Effector memory CD8-positive, alpha-beta T cell (primary cell): ENCODE measurements at regions not wholly inside any gene's neighbourhood (a gene's known extent, or its start where the extent isn't known, plus 50 kb on each side); places are given as distances from the start of the nearest gene placed in this dataset.

ENCODE experiments used
- ATAC-seq: fragments of 150-1000 bp; cut with Tn5 transposase; replicated peaks from 2 replicates; pipeline ENCODE4 v1.10.0; 2021; ENCODE audit warnings: mild to moderate bottlenecking, moderate library complexity
- DNase-seq, 3 experiments: peaks; one replicate each; pipeline ENCODE4 v3.0.0; 2021
- H3K27ac Mint-ChIP-seq, 2 donors: one replicate each; pipeline ENCODE4 v1.8.0; 2022; ENCODE audit warnings: mild to moderate bottlenecking in 2 of 2, mixed read lengths in 2 of 2, moderate library complexity in 2 of 2
- H3K27me3 Mint-ChIP-seq, 2 donors: one replicate each; pipeline ENCODE4 v1.8.0; 2022; ENCODE audit warnings: mixed read lengths in 2 of 2
- H3K36me3 Mint-ChIP-seq: one replicate; pipeline ENCODE4 v1.8.0; 2022; ENCODE audit warnings: mild to moderate bottlenecking, moderate library complexity, mixed read lengths; ENCODE audit not compliant: insufficient read depth
- H3K4me1 Mint-ChIP-seq, 2 donors: one replicate each; pipeline ENCODE4 v1.8.0; 2022; ENCODE audit warnings: low read depth in 2 of 2, mixed read lengths in 2 of 2
- H3K4me3 Mint-ChIP-seq, 2 donors: one replicate each; pipeline ENCODE4 v1.8.0; 2022; ENCODE audit warnings: mild to moderate bottlenecking in 2 of 2, mixed read lengths in 2 of 2, moderate library complexity in 2 of 2
- H3K9me3 Mint-ChIP-seq, 2 donors: one replicate each; pipeline ENCODE4 v1.8.0; 2022; ENCODE audit warnings: mixed read lengths in 2 of 2

DNA sequence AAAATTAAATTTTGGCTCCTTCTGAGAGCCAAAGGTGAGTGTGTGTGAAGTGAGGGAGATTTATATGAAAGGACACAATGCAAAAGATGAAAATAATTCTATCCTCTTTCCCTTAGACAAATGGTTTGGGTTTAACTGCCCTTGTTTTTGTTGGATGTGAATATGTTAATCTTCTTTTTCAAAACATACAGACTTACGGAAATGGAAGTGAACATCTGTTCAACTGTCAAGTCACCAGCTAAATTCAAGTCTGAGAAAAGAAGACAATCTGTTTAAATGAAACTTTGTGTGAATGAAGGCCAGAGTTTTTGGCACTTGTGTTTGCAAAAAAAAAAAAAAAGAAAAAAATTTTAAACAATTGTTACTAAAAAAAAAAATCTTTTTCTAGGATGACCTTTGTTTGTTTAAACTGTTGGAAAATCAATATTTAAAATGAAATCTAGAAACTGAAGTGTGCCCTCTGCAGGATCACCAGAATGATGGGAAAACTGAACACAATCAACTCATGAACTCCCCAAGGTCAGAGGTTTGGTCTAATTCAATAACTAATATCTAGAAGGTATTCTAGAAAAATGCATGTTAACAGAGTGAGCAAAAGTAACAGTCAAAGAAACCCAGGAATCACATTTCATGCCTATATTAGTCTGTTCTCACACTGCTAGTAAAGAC, 448.8 kb downstream of the FLRT2 start:
- H3K9me3 Mint-ChIP-seq, result peaks cover 0 to 4% of the 10 kb centered on the region in 2 donors
- no peaks in the 10 kb centered on the region for H3K36me3 Mint-ChIP-seq
- H3K4me1 Mint-ChIP-seq, result peaks cover 0 to 13% of the 10 kb centered on the region in 2 donors
- DNase-seq, result no peak
- no peaks in the 10 kb centered on the region for H3K27me3 Mint-ChIP-seq
- H3K27ac Mint-ChIP-seq, result peak overlapping the region in 1 of 2 donors; percentile 11
- ATAC-seq, result no peak
- no peak overlapping the region for H3K4me3 Mint-ChIP-seq

DNA sequence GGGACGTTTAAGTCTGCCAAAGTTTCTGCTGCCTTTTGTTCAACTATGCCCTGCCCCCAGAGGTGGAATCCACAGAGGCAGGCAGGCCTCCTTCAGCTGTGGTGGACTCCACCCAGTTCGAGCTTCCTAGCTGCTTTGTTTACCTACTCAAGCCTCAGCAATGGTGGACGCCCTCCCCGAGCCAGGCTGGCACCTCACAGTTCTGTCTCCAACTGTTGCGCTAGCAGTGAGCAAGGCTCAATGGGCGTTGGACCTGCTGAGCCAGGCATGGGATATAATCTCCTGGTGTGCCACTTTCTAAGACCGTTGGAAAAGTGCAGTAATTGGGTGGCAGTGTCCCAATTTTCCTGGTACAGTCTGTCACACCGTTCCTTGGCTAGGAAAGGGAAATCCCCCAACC, 444.7 kb downstream of the FLRT2 start:
- no peak overlapping the region for H3K27ac Mint-ChIP-seq
- H3K36me3 Mint-ChIP-seq, result no peaks in the 10 kb centered on the region
- H3K4me1 Mint-ChIP-seq, result peaks cover 10 to 42% of the 10 kb centered on the region in 2 donors
- H3K27me3 Mint-ChIP-seq, result no peaks in the 10 kb centered on the region
- no peak overlapping the region for H3K4me3 Mint-ChIP-seq
- no peak for DNase-seq
- ATAC-seq, result no peak
- peaks cover 2 to 8% of the 10 kb centered on the region in 2 donors for H3K9me3 Mint-ChIP-seq

DNA sequence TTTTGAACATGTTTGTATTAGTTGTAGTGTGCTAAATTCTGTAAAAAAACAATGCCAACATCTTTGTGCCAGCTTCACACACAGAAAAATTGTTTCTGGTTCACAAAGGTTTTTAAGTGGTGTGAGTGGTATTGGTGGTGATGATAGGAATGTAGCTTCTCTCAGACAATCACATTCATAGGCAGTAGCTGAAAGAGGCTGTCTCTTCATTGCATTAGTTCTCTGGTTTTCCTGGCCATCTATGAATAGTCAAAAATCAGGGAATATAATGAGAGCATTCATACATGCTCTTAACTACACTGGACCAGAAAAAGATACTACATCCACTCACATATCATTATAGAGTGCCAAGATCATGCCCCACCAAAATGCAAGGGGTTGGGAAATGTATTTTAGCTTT, 433.5 kb downstream of the FLRT2 start:
- Mint-ChIP-seq H3K36me3 (no peaks in the 10 kb centered on the region), H3K27ac (no peak overlapping the region), H3K9me3 (no peaks in the 10 kb centered on the region), H3K27me3 (no peaks in the 10 kb centered on the region), H3K4me1 (peaks cover 5 to 28% of the 10 kb centered on the region in 2 donors), H3K4me3 (no peak overlapping the region)
- ATAC-seq (no peak), DNase-seq (no peak)

DNA sequence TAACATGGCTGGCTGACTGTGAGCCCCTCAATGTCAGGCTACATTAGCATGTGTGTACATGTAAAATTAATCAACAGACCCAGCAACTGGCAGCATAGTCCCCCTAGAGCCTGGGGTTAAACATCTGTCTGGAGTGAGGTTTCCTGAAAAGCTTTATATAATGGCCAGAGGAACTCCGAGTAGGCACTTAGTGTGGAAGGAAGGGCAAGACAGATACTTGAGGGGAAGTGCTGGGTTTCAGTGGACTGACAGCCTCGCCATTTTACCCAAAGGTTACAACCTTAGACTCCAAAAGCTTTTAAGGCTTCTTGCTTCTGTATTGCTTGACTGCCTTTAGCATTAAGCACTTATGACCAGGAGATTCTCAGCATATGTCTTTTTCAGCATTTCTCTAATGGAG, 430.8 kb downstream of the FLRT2 start:
- H3K27me3 Mint-ChIP-seq, result no peaks in the 10 kb centered on the region
- peaks cover 8 to 33% of the 10 kb centered on the region in 2 donors for H3K4me1 Mint-ChIP-seq
- DNase-seq (no peak), ATAC-seq (no peak)
- no peak overlapping the region for H3K27ac Mint-ChIP-seq
- no peaks in the 10 kb centered on the region for H3K36me3 Mint-ChIP-seq
- H3K9me3 Mint-ChIP-seq, result no peaks in the 10 kb centered on the region
- no peak overlapping the region for H3K4me3 Mint-ChIP-seq

DNA sequence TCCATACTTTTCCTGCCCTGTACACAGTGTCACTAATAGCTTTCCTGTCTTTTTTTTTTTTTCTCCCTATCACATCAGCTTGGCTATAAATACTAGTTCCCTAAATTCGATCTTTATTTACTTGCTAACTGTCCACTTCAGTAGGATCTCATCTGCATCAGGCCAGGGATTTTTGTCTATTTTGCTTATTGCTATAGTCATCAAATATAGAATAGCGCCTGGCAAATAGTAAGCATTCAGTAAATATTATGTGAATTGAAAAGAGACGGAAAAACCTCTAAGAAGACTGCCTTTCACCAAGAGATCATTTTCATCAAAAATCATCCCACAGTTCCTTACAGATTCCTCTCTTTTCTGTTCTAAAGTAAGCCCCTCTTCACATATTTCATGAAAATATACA, 429.1 kb downstream of the FLRT2 start:
- peaks cover 10 to 36% of the 10 kb centered on the region in 2 donors for H3K4me1 Mint-ChIP-seq
- DNase-seq, result no peak
- no peaks in the 10 kb centered on the region for H3K27me3 Mint-ChIP-seq
- no peaks in the 10 kb centered on the region for H3K36me3 Mint-ChIP-seq
- no peaks in the 10 kb centered on the region for H3K9me3 Mint-ChIP-seq
- no peak overlapping the region for H3K4me3 Mint-ChIP-seq
- H3K27ac Mint-ChIP-seq, result no peak overlapping the region
- no peak for ATAC-seq

DNA sequence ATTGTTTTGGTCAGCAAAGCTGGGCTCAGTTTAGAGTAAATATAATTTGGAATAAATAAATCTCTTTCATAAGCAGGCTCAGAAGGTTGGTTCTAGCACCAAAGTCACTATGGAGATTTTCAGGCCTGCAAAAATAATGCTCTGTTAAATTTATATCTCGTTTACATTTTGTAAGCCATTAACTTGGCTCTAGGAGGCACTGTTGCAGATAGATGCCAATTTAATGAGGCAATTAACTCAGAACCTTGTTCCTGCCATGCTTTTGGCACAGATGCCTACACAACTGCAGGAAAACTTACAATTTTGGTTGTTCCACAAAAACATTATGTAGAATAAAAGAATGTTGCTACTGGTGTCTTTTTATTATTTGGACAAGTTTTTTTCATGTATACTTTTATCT, 428.1 kb downstream of the FLRT2 start:
- ATAC-seq (no peak), DNase-seq (no peak)
- H3K4me3 Mint-ChIP-seq, result no peak overlapping the region
- H3K27ac Mint-ChIP-seq, result no peak overlapping the region
- H3K9me3 Mint-ChIP-seq, result no peaks in the 10 kb centered on the region
- peaks cover 14 to 41% of the 10 kb centered on the region in 2 donors for H3K4me1 Mint-ChIP-seq
- no peaks in the 10 kb centered on the region for H3K36me3 Mint-ChIP-seq
- H3K27me3 Mint-ChIP-seq, result no peaks in the 10 kb centered on the region

DNA sequence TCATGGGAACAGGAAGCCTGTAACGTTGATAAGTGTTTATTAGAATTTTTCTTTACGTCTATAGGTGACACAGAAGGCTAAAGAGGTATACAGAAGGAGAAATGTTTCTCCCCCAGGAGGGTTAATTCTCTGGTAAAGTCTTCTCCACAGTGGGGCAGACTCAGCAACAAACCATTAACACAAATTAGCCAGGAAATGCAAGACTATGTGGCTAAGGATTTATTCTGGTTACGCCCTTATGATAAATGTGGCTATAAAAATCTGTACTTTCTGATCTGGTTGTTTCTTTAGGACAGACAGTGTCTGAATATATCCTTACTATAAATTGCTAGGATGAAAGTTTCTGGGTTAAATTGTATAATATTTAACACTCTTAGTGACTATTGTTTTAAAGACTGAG, 423.3 kb downstream of the FLRT2 start:
- Mint-ChIP-seq H3K36me3 (peaks cover 2% of the 10 kb centered on the region), H3K27me3 (no peaks in the 10 kb centered on the region), H3K4me1 (peaks cover 9 to 23% of the 10 kb centered on the region in 2 donors), H3K9me3 (no peaks in the 10 kb centered on the region), H3K4me3 (no peak overlapping the region), H3K27ac (no peak overlapping the region)
- DNase-seq (no peak), ATAC-seq (no peak)

DNA sequence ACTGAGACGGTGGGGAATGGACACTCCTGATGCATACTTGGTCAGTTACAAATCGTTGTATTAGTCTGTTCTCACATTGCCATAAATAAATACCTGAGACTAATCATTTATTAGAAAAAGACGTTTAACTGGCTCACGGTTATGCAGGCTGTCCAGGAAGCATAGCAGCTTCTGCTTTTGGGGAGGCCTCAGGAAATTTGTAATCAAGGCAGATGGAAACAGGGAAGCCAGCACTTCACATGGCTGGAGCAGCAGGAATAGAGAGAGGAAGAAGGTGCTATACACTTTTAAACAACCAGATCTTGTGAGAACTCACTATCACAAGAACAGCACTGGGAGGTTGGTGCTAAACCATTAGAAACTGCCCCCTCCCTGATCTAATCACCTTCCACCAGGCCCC, 418.2 kb downstream of the FLRT2 start:
- ATAC-seq (no peak), DNase-seq (no peak)
- Mint-ChIP-seq H3K36me3 (peaks cover 5% of the 10 kb centered on the region), H3K9me3 (no peaks in the 10 kb centered on the region), H3K27me3 (no peaks in the 10 kb centered on the region), H3K4me1 (peaks cover 5 to 26% of the 10 kb centered on the region in 2 donors), H3K27ac (no peak overlapping the region), H3K4me3 (no peak overlapping the region)

DNA sequence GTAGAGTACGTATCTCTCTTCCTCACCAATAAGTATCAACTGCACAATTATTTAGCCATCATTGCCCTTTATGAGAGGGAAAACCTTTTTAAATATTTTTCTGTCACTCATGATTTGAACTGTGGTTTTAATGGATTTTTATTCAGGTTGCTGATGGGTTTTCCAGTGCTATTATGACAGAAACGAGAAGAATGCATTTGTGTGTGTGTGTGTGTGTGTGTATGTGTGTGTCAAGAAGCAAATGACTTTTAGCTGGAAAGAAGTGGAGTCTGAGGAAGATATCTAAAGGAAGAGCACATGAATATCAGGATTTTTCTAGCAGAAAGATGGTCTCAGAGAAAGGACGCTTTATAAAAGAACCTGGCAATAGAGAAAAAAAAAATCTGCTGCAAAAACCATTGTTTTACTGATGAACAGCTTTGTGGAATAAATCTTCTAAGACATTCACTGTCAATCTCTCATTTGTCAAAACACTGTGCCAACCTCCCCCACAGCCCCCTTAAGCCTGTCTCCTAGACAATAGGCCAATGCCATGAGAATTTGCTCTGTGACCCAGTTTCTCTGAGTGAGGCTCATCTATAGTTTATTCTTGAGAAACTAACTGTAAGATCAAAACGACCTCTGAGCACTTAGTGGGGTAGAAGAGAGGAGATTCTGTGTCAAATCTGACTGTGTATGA, 417.7 kb downstream of the FLRT2 start:
- no peaks in the 10 kb centered on the region for H3K9me3 Mint-ChIP-seq
- H3K4me3 Mint-ChIP-seq, result no peak overlapping the region
- no peaks in the 10 kb centered on the region for H3K27me3 Mint-ChIP-seq
- ATAC-seq, result no peak
- H3K4me1 Mint-ChIP-seq, result peaks cover 5 to 22% of the 10 kb centered on the region in 2 donors
- H3K27ac Mint-ChIP-seq, result no peak overlapping the region
- peaks cover 5% of the 10 kb centered on the region for H3K36me3 Mint-ChIP-seq
- no peak for DNase-seq

DNA sequence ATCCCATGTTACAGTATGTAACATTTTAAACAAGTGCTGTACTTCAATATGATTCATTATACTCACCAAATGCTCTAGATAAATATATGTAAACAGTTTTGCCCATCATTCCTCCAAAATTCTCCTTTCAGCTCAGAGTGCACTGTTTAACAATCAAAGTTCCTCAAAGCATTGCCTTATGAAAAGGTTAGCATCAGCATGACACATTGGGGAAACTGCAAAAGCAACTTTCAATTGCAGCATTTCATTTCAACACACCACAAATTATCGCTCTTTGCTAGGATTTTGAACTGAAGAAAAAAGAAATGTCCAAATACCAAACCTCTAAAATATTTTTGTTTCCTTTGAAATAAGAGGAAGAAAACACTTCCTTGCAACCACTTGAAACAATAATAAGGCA, 413.2 kb downstream of the FLRT2 start:
- Mint-ChIP-seq H3K9me3 (peaks cover 0 to 6% of the 10 kb centered on the region in 2 donors), H3K27ac (no peak overlapping the region), H3K4me3 (no peak overlapping the region), H3K4me1 (peaks cover 22 to 47% of the 10 kb centered on the region in 2 donors), H3K36me3 (peaks cover 2% of the 10 kb centered on the region), H3K27me3 (no peaks in the 10 kb centered on the region)
- ATAC-seq (no peak), DNase-seq (no peak)

DNA sequence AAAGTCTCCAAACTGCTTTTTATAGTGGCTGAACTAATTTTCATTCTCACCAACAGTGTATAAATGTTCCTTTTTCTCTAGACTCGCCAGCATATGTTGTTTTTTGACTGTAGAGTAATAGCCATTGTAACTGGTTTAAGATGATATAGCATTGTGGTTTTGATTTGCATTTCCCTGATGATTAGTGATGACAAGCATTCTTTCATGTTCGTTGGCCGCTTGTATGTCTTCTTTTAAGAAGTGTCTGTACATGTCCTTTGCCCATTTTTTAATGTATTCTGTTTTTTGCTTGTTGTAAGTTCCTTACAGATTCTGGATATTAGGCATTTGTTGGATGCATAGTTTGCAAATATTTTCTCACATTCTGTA, 404.9 kb downstream of the FLRT2 start:
- no peak for DNase-seq
- ATAC-seq, result peak; percentile 43
- H3K9me3 Mint-ChIP-seq, result peaks cover 0 to 9% of the 10 kb centered on the region in 2 donors
- H3K4me3 Mint-ChIP-seq, result peak overlapping the region; percentile 82 to 89
- H3K4me1 Mint-ChIP-seq, result peaks cover 28 to 39% of the 10 kb centered on the region in 2 donors
- peaks cover 20% of the 10 kb centered on the region for H3K36me3 Mint-ChIP-seq
- peak overlapping the region; percentile 91 to 94 for H3K27ac Mint-ChIP-seq
- H3K27me3 Mint-ChIP-seq, result no peaks in the 10 kb centered on the region

DNA sequence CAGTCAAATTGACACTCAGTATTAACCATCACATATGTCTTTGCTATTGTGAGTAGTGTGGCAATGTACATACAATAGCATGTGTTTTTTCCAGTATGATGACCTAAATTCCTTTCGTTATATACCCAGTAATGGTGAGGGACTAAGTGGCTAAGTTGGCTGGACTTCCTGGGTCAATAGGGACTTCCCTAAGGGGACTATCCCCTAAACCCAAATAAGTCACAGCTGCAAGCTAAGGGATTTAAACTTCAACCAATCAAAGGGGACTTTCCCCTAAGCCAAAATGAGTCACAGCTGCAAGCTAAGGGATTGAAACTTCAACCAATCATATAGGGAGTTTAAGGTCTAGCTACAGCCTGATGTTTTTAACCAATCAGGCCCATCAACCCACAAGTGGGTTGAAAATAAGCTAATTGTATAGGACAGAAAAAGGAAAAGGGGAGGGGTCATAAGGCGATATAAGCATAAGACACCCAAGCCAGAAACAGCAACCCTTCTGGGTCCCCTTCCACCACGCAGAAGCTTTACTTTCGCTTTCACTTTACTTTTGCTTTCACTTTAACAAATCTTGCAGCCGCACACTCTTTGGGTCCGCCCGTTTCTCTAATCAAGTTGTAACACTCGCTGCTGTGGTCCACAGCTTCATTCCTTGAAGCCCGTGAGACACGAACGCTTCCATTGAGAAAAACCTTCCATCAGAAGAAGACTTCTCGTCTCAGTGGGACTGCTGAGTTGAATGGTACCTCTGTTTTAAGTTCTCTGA, 404.4 kb downstream of the FLRT2 start:
- Mint-ChIP-seq H3K9me3 (peaks cover 0 to 9% of the 10 kb centered on the region in 2 donors), H3K4me1 (peaks cover 27 to 39% of the 10 kb centered on the region in 2 donors), H3K27me3 (no peaks in the 10 kb centered on the region), H3K27ac (peak overlapping the region; percentile 91 to 94), H3K36me3 (peaks cover 20% of the 10 kb centered on the region), H3K4me3 (peak overlapping the region; percentile 82 to 89)
- DNase-seq, result peak; percentile 50 to 61 (median 58)
- peak; percentile 85 for ATAC-seq

DNA sequence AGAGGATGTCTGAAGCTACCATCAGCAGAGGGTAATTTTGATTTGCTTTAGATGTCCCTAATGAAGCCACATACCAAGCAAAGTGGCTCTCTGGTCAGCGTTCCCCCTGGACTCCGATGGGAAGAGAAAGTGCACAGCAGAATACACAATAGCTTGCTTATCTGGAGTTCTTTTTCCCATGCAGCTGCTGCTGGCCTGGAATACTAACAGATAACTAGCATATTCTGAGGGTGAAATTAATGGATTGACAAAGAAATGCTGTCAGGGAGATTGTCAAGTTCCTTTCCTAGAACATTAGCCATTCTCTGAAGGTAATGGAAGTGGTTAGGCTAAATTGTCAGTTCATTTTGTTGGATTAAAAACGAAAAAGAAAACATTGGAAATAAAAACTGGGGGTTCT, 391.3 kb downstream of the FLRT2 start:
- no peak overlapping the region for H3K4me3 Mint-ChIP-seq
- H3K4me1 Mint-ChIP-seq, result no peaks in the 10 kb centered on the region
- DNase-seq (no peak), ATAC-seq (no peak)
- H3K36me3 Mint-ChIP-seq, result no peaks in the 10 kb centered on the region
- H3K27ac Mint-ChIP-seq, result peak overlapping the region in 1 of 2 donors; percentile 57
- no peaks in the 10 kb centered on the region for H3K9me3 Mint-ChIP-seq
- H3K27me3 Mint-ChIP-seq, result peaks cover 13 to 19% of the 10 kb centered on the region in 2 donors
